HG03039 (cell line): ENCODE measurements at regions not wholly inside any gene's neighbourhood (a gene's known extent, or its start where the extent isn't known, plus 50 kb on each side); places are given as distances from the start of the nearest gene placed in this dataset.

Experiments
- ATAC-seq: cut with Tn5 transposase; IDR thresholded peaks from one replicate; pipeline ENCODE4 v1.9.1; 2021; ENCODE audit warnings: mild to moderate bottlenecking, moderate library complexity; ENCODE audit not compliant: unreplicated experiment

DNA sequence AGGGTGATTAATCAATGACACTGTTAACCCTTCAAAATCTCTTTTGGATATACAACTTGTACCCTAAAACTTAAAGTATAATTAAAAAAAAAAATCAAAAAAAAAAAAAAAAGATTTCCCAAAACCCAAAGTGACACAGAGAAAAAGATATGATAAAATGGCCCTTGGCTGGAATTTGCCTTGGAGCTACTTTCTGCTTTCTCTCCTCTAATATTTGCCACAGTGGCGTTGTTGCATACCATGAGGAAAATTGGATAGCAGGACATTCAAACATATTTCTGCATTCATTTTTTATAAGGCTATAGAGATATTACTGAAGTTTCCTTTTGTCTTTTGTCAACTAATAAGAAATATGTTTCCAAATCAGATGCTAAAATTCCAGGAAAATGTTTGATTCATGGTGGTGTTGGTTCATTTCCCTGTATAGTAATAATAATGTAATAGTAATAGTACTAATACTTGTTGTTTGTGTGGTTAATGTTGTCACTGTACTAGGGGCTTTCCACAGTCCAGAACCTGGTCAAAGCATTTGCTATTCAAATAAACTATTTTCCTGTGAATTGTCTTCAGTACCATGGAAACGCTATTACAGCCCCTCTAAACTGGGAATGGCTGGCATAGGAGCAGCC is 441.3 kb upstream of the THBS1 start:
- ATAC-seq = no peak

- ATAC-seq = no peak
These were observed 440.7 kb upstream of the THBS1 start for GRCh38 chr15:39140060-39140604.

DNA sequence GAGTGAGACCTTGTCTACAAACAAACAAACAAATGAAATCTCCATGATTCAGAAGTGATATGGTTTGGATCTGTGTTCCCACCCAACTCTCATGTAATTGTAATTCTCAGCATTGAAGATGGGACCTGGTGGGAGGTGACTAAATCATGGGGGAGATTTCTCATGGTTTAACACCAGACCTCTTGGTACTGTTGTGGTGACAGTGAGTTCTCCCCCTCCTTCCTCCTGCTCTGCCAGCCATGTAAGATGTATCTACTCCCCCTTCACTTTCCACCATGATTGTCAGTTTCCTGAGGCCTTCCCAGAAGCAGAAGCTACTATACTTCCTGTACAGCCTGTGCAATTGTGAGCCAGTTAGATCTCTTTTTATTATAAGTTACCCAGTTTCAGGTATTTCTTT is 438.4 kb upstream of the THBS1 start:
- ATAC-seq = no peak

GRCh38 chr15:39143479-39143878 is 437.4 kb upstream of the THBS1 start:
- no peak for ATAC-seq

DNA sequence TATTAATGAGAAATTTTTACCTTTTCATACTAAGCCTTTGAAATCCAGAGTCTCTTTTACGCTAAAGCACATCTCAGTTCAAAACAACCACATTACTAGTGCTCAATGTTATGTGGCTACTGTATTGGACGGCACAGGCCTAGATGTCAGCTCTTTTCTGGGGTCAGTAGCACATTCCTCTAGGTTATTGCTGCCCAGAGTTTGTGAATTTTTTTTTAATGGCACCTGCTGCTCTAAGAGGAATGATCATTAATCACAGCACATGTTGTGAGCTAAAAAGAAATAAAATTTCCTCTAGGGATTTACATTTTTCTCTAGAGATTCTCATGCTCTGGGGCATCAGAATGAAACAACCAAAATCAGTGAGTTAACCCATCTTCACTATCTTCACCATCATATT is 436.8 kb upstream of the THBS1 start:
- ATAC-seq = no peak

DNA sequence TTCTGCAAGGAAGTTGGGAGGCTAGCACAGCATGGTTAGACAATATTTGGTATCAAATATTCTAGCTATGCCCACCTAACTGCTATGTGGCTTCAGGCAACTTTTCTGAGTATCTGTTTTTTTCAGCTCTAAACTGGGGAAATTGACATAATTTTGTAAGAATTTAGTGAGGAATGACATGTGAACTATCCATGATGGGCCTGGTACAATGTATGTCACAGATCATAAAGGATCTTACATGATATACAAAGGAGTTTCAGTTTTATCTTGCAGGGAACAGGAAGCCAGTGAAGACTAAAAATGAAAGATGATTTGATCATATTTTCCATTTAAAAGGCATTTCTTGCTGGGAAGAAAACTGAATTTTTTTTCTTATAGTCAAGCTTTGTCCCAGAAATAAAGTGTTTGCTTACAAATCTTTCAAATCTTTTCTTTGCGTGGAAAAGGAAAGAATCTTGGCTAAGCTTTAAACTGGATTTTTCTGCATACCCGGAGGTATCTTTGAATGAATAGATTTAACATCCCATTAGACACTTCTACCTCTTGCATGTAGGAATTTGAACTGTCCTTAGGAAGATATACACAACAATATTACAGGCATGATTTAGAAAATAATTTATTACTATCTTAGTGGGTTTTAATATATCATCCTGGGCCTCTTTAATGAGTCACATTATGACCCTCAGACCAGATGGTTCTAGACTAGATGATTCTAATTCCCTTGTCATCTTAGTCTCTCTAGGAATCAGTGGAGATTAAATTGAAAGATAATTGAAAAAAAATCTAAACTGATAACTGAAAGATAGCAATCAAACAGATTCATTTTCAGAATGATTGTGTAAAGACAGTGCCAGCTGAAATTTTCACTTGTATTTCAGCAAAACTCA is 436.0 kb upstream of the THBS1 start:
- ATAC-seq = no peak

GRCh38 chr15:39145854-39146625 is 434.8 kb upstream of the THBS1 start:
- no peak for ATAC-seq

DNA sequence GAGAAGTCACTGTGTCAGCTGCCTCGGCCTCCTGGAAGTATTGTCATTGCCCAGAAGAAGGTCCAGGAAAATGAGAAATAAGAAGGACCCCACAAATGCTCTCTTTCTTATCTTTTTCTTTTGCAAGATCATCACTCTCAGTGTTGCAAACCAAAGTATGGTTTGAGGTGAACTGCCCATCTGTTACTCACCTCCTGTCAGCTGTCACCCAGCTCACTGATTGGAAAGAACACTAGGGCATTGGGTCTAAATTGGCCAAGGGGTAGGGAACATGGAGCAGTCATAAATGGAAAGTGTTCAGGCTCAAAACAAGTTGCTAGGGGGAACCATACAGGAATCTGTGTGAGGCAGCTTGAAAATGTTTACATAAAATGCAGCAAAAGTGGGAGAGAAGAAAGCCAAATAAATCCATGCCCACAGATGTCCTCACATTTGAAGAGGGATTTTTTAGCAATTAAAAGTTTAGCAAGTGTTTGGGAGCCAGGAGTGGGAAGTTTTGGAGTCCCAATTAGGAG is 431.2 kb upstream of the THBS1 start:
- no peak for ATAC-seq

DNA sequence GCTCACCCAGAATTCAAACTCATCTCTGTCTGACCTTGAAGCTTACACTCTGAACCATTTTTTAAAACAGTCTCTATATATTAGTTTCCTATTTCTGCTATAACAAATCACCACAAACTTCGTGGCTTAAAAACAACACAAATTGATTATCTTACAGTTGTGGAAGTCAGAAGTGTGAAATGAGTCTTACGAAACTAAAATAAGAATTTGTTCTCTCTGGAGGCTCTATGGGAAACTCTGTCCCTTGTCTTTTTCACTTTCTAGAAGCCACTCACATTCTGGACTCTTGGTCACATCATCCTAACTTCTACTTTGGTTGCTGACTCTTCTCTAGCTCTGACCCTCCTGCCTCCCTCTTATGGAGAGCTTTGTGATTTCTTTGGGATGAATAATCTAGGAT is 429.3 kb upstream of the THBS1 start:
- ATAC-seq = no peak

DNA sequence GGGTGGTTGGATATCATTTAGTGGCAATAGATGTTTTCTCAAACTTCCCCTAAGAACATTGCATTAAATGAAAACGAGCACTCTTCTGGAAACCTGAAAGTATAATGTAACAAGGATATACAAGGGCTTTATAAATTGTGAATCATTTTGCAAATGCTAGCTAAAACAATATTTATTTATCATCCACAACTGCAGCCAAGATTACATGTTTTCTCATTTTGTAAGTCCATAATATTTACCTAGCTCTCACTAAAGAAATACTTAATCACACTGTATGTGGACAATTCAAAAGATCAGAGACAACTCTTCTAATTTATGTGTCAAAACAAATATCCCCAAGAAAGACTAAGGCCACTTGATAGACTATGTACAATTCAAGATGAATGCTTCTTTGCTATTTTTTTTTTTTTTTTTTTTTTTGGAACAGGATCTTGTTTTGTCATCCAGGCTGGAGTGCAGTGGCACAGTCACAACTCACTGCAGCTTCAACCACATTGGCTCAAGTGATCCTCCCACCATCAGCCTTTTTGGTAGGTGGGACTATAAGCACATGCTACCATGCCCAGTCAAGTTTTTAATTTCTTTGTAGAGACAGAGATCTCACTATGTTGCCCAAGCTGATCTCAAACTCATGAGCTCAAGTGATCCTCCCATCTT is 427.7 kb upstream of the THBS1 start:
- no peak for ATAC-seq

DNA sequence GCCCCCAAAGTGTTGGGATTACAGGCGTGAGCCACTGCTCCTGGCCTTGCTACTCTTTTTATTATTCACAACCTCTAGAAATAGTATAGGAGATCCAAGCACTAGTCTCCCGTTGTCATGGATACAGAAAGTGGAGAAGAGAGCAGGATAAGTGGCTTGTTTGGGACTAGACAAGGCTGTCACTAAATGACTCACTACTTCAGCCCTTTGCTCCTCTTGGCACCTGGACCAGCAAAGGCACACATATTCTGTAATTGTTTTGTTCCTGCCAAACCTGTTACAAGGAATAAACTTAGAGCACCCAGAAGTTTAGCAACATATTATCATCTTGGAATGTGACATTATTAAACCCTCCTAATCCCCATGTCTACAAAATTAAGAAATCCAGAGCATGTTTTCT is 427.2 kb upstream of the THBS1 start:
- no peak for ATAC-seq

GRCh38 chr15:39154227-39154638 is 426.6 kb upstream of the THBS1 start:
- ATAC-seq = no peak

GRCh38 chr15:39154776-39155175 is 426.1 kb upstream of the THBS1 start:
- no peak for ATAC-seq

DNA sequence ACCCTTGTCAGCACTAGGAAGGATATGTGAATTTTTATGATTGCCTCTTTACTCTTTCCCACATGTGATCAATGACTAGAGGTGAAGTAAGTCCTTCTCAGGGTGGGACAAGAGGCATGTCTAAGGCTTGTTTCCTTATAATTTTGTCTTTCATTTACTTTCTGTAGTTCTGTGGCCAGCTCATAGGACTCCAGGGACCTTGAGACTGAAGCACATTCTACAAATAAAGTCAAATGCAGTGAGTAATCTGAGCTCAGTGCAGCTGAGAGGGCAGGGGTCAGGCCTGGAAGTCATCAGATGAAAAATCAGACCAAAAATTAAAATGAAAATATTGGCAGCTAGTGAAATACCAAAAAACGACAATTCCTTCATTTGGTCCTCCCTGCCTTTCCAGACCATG is 424.7 kb upstream of the THBS1 start:
- no peak for ATAC-seq

DNA sequence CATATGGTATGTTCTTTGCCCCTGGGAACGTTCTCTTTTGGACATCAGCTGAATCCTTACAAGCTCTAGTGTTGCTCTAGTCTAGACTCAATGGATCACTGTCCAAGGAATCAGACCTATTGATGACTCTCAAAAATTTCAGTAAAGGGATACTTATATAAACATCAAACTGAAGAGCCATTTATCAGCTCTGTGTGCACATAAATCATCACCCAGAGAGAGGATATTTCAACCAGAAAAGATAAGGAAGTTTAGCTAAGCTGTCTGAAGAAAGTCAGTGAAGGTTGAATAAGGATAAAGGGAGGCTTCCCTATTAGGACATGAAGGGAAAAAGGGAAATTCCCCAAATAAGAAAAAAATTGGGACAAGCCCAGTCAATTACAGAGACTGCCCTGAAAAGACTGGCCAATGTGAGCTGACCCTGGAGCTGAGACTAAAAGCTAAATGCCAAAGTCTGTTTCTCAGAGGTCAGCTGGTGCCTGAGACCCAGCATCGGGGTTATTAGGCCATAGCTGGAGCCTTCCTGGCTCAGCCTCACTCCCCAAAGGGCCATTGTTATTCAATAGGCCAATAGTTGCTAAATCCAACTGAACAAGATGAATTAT is 424.1 kb upstream of the THBS1 start:
- ATAC-seq = no peak

DNA sequence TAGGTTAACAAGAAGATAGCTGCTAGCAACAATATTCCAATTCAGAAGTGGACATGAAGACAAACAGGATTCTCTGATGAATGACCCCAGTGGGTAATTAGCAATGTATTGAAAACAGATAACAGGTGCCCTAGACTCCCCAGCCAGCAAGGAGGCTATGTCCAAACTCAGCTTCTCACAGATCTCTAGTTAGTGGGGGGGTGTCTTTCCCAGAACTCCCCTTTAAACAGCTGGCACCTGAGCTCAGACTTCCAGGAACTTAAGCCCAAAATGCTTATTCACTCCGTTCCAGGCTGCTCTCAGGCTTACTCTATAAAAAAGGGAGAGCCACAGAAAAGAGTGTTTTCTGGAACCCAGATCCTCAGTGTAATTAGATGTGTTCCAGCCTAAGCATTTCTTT is 423.0 kb upstream of the THBS1 start:
- no peak for ATAC-seq

- ATAC-seq = no peak
These were observed 421.0 kb upstream of the THBS1 start for GRCh38 chr15:39159833-39160232.

DNA sequence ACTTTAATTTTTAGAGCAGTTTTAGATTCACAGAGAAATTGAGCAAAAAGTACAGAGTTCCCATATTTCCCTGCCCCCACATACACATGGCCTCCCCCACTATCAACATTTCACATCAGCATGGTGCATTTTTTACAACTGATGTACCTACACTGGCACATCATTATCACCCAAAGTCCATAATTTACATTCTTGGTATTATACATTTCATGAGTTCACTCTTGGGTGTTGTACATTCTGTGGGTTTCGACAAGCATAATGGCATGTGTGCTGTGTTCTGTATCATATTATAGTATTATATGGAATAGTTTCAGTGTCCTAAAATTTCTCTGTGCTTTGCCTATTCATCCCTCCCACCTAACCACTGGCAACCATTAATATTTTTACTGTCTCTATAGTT is 419.8 kb upstream of the THBS1 start:
- ATAC-seq = no peak

DNA sequence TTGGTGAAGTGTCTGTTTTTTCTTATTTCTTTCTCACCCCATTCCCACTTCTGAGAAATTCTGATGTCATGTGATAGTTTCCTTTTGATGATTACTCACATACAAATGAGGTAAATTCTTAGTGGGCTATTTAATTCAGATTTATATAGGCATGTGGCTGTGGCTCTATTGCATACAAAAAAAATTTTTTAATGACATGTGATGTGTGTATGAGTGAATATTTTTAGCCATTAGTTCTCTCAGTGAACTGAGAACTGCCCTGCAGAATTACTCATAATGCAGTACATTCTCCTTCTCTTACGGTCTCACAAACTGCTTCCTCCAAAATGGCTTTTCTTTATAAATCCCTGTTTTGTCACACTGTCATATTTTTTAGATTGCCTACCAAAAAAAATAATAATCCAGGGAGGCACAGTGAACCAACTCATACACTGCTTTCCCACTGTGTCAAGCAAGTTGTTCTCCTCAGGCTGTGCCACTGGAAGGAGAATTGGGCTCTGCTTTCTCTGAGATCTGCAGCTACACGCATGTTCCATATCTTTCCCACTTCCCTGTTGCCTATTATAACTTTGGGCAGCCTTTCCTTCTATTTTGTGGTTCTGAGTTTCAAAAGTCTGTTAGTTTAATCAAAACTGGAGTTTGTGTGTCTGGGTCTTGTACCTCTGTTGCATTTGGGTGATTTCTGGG is 415.7 kb upstream of the THBS1 start:
- no peak for ATAC-seq
